GM12892 (cell line): ENCODE measurements at regions not wholly inside any gene's neighbourhood (a gene's known extent, or its start where the extent isn't known, plus 50 kb on each side); places are given as distances from the start of the nearest gene placed in this dataset.

Experiments used
- POLR2A ChIP-seq: IDR thresholded peaks from 2 replicates; pipeline ENCODE4 v1.6.1; 2011; ENCODE audit warnings: low read depth, low read length, control low read depth
- POLR2AphosphoS5 ChIP-seq: IDR thresholded peaks from 2 replicates; pipeline ENCODE4 v1.6.1; 2011; ENCODE audit warnings: low read depth, low read length, control low read depth

GRCh38 chr15:31758126-31758525 is 272.2 kb upstream of the CHRNA7 start:
- TF ChIP-seq POLR2A (no peak), POLR2AphosphoS5 (no peak)
